Stomach (tissue), 8 donors: ENCODE measurements at regions not wholly inside any gene's neighbourhood (a gene's known extent, or its start where the extent isn't known, plus 50 kb on each side); places are given as distances from the start of the nearest gene placed in this dataset.

ENCODE experiments used
- DNase-seq, 2 donors: peaks; one replicate each; pipeline versions ENCODE4 v3.0.0 to v3.0.0-alpha.2; 2013 to 2019
- H3K27ac ChIP-seq, 5 donors: fragments of 200-600 bp in 4 of 5; sonication (generic) in 4 of 5; one replicate each; pipeline ENCODE4 v1.5.1; 2013 to 2019; ENCODE audit warnings: mild to moderate bottlenecking in 1 of 5, moderate library complexity in 1 of 5
- H3K27me3 ChIP-seq, 3 donors: fragments of 200-600 bp; sonication (generic); one replicate each; pipeline ENCODE4 v1.5.1; 2017 to 2019; ENCODE audit warnings: mixed run types in 1 of 3
- H3K36me3 ChIP-seq, 4 donors: fragments of 200-600 bp; sonication (generic); 1 replicate in 3 of 4; 2 replicates in 1 of 4; pipeline ENCODE4 v1.5.1; 2016 to 2019
- H3K4me1 ChIP-seq, 4 donors: fragments of 200-600 bp; sonication (generic); one replicate each; pipeline ENCODE4 v1.5.1; 2016 to 2019
- H3K4me3 ChIP-seq, 4 donors: fragments of 200-600 bp; sonication (generic) in 3 of 4; one replicate each; pipeline ENCODE4 v1.5.1; 2016 to 2019; ENCODE audit warnings: mild to moderate bottlenecking in 1 of 4
- H3K9me3 ChIP-seq, 4 donors: fragments of 200-600 bp; sonication (generic); one replicate each; pipeline ENCODE4 v1.5.1; 2016 to 2019
- EP300 ChIP-seq: sonication (generic); formaldehyde crosslinking; IDR thresholded peaks from one replicate; pipeline ENCODE4 v1.6.1; 2017; ENCODE audit warnings: antibody characterized with exemption
- POLR2A ChIP-seq, 4 donors: fragments of 450-650 bp; IDR thresholded peaks; one replicate each; pipeline ENCODE4 v1.6.1; 2016; ENCODE audit warnings: antibody characterized with exemption in 4 of 4, control low read depth in 2 of 4, mild to moderate bottlenecking in 1 of 4, moderate library complexity in 1 of 4
- POLR2AphosphoS5 ChIP-seq, 3 donors: sonication (generic); formaldehyde crosslinking; IDR thresholded peaks; one replicate each; pipeline ENCODE4 v1.6.1; 2016; ENCODE audit warnings: antibody characterized with exemption in 3 of 3
- WGBS, 5 donors: extraction: QIAGEN DNeasy Blood & Tissue Kit in 3 of 5; methylation state at CpG; one replicate each; pipeline versions ENCODE4 v1.1.5 to v1.1.7; 2013 to 2018; 5-methylcytosine and 5-hydroxymethylcytosine counted together
- intact Hi-C: fragments of 100-400 bp; cut with DNase I; formaldehyde crosslinking; loops from one replicate; pipeline ENCODE4 v1.15.1; 2023; ENCODE audit warnings: low total_unique reads
- TF ChIP-seq, protein P1 (sequence below), 7 experiments: fragments of 450-650 bp in 4 of 7; fragments of 200-600 bp in 3 of 7; sonication (generic) in 3 of 7; IDR thresholded peaks; one replicate each; pipeline ENCODE4 v1.5.1; 2016 to 2019; ENCODE audit warnings: antibody characterized with exemption in 7 of 7, control low read depth in 2 of 7, mild to moderate bottlenecking in 1 of 7
- donor health status: healthy with polysubstance abuse.
- donor health status: Bipolar disorder and iron deficiency.
- donor health status: healthy.

DNA sequence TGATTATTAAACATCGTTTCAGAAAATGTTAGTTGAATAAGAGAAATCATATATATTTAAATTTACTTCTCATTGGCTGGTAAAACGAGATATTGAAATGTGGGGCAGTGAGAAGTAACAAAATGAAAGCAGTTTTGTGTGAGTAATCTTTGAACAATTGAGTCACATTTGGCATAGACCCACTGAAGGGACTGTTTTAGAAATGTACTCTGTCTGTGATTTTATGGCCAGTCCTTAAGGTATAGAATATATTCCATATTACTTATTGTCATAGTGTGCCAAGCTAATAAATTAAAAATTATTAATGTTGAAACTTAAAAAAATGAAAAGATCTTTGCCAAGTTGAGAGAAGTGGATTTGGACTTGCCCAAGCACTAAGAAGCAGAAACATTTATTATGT is 222.4 kb upstream of the COL3A1 start:
- H3K4me3 ChIP-seq: no peak overlapping the region
- H3K9me3 ChIP-seq: peaks cover 0 to 17% (median 5%) of the 10 kb centered on the region in 4 donors
- H3K27me3 ChIP-seq: no peaks in the 10 kb centered on the region
- DNase-seq: no peak
- no peak overlapping the region for H3K27ac ChIP-seq
- TF ChIP-seq EP300 (no peak), POLR2A (IDR thresholded peaks at IDR 0.05) (no peak), POLR2AphosphoS5 (IDR thresholded peaks at IDR 0.05) (no peak)
- TF ChIP-seq, protein P1, sequence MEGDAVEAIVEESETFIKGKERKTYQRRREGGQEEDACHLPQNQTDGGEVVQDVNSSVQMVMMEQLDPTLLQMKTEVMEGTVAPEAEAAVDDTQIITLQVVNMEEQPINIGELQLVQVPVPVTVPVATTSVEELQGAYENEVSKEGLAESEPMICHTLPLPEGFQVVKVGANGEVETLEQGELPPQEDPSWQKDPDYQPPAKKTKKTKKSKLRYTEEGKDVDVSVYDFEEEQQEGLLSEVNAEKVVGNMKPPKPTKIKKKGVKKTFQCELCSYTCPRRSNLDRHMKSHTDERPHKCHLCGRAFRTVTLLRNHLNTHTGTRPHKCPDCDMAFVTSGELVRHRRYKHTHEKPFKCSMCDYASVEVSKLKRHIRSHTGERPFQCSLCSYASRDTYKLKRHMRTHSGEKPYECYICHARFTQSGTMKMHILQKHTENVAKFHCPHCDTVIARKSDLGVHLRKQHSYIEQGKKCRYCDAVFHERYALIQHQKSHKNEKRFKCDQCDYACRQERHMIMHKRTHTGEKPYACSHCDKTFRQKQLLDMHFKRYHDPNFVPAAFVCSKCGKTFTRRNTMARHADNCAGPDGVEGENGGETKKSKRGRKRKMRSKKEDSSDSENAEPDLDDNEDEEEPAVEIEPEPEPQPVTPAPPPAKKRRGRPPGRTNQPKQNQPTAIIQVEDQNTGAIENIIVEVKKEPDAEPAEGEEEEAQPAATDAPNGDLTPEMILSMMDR (IDR thresholded peaks at IDR 0.05): no peak
- H3K4me1 ChIP-seq: no peaks in the 10 kb centered on the region
- no peaks in the 10 kb centered on the region for H3K36me3 ChIP-seq
- 51 to 67% (median 54%) methylated on average over 2 of the region's 2 CpGs for WGBS, 5 donors
- intact Hi-C loops: no loop called here

DNA sequence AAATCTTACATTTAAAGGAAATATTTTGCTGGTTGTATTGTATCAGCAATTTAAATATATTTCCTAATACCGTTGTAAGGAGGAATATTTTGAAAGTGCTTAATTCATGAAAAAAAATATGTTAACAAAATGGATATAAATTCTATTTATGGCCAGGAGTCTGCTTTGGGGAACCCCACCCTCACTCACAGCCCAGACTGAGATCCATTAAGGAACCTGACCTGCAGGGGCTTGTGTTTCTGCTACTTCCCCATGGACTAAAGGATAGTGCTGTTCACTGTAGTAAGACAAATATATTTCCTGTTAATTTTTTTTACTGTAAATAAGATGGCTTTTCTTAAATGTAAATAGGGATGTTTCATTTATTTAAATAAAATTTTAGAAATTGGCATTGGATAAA is 221.9 kb upstream of the COL3A1 start:
- Histone ChIP-seq H3K4me1 (no peaks in the 10 kb centered on the region), H3K9me3 (peaks cover 0 to 22% (median 5%) of the 10 kb centered on the region in 4 donors), H3K27me3 (no peaks in the 10 kb centered on the region), H3K4me3 (no peak overlapping the region), H3K27ac (no peak overlapping the region), H3K36me3 (no peaks in the 10 kb centered on the region)
- no peak for DNase-seq
- WGBS, 5 donors: 76 to 98% (median 88%) methylated on average over 1 of the region's 1 CpG
- TF ChIP-seq EP300 (no peak), POLR2A (IDR thresholded peaks at IDR 0.05) (no peak), POLR2AphosphoS5 (IDR thresholded peaks at IDR 0.05) (no peak)
- TF ChIP-seq, protein P1 (IDR thresholded peaks at IDR 0.05): no peak
- intact Hi-C loops: no loop called here

DNA sequence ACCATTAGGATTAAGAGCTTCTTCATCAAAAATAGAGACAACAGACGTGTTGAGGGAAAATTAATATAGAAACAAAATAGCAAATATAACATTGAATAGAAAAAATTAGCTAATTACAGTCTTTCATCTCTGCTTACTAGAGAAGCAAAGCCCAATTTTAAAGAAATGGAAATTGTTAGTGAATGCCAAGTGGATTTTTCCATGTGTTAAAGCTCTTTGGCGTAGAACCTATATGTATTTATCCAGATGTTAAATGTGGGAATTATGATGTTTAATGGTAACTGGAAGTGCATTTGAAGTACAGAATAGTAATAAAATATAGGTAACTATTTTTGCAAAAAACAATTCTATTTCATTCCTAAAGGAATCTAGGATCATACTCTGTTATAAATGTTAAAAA is 212.0 kb upstream of the COL3A1 start:
- no peak for TF ChIP-seq POLR2AphosphoS5 (IDR thresholded peaks at IDR 0.05)
- no peak for TF ChIP-seq POLR2A (IDR thresholded peaks at IDR 0.05)
- TF ChIP-seq, protein P1 (IDR thresholded peaks at IDR 0.05): no peak
- Histone ChIP-seq H3K27ac (no peak overlapping the region), H3K36me3 (no peaks in the 10 kb centered on the region), H3K27me3 (no peaks in the 10 kb centered on the region), H3K9me3 (peaks cover 0 to 12% (median 2%) of the 10 kb centered on the region in 4 donors), H3K4me1 (no peaks in the 10 kb centered on the region), H3K4me3 (no peak overlapping the region)
- WGBS, 5 donors: 78 to 89% (median 82%) methylated on average over 2 of the region's 2 CpGs
- intact Hi-C loops: no loop called here
- DNase-seq: no peak

DNA sequence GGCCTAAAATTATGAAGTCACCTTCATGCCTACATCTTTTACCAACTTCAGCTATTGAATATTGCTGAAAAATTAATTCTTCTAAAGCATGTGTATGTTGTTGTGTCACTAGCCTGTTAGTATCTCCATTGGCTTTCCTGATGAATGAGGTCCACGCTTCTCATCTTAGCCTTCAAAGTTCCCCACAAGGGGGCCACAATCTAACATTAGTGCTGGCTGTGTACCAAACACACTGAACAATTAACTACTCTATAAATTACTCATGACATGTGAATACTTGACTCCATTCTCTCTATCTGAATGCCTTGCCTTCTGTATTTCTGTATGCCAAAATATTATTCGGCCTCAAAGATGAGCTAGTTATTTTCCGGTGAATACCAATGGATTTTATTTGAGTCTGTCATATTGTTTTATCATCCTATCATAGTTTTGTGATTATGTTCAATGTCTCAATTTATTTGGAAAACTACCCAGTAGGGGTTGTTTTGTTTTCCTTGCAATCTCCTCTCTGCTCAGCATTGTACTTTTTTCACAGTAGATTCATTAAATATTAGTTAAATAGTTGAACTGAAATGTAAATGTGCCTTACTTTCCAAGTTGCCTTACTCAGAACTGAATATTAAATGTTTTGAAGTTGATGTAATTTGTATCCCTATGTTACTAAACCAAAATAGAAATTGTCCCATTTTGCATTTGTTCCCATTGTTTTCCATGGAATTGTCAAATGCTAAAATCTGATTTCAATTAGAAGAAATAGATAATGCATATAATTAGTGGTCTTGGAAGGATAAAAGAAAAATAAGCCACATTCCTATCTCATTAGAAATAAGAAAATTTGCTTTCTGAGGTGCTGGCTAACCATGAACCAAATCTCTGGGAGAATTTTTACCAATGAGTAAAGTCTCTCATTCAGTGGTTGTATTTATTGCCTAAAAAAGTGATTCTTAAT is 208.4 kb upstream of the COL3A1 start:
- H3K27ac ChIP-seq: no peak overlapping the region
- DNase-seq: peak in 1 of 2 donors; percentile 16
- 57 to 72% (median 67%) methylated on average over 3 of the region's 3 CpGs for WGBS, 5 donors
- H3K4me1 ChIP-seq: no peaks in the 10 kb centered on the region
- no peaks in the 10 kb centered on the region for H3K36me3 ChIP-seq
- intact Hi-C loops: no loop called here
- no peaks in the 10 kb centered on the region for H3K27me3 ChIP-seq
- no peaks in the 10 kb centered on the region for H3K9me3 ChIP-seq
- no peak for TF ChIP-seq EP300
- TF ChIP-seq, protein P1 (IDR thresholded peaks at IDR 0.05): peak in 1 of 7 experiments; percentile 5
- no peak overlapping the region for H3K4me3 ChIP-seq
